ENCODE measurements at regions not wholly inside any gene's neighbourhood (a gene's known extent, or its start where the extent isn't known, plus 50 kb on each side); places are given as distances from the start of the nearest gene placed in this dataset.
A peak's percentile ranks its signal among the peaks of the same experiment; 100 is the strongest.
"Not testable (repeated sequence)": the region's sequence is repeated elsewhere in the genome, so short reads cannot be mapped to it uniquely, and the experiment has no call there.

DNA sequence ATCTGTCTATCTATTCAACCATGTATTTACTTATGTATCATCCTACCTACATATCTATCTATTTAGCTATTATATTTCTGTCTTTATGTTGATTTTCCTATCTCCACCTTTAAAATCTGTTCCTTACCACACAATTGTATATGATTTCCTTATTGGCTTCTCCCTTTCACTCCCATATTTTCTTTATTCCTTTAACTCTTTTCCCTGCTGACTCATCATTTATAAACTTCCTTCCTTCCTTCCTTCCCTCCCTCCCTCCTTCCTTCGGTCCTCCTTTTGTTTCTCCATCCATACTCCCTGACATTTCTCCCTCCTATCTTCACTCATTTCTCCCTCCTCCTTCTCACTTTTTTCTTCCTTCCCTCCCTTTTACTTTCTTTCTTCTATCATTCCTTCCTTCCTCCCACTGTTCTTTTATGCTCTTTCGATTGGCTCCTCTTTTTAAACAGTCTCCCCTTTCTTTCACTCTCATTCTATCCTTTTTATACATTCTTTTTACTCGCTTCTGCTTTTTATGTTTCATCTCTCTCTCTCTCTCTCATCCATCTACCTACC, 100.3 kb downstream of the RBMX2 start:
- in situ Hi-C loops (cut with MboI; ENCODE audit: low sequenced_read_pairs, unreplicated experiment): no loop called here
- no peak for DNase-seq (ENCODE audit: low spot score)
- TF ChIP-seq CTCF (IDR thresholded peaks at IDR 0.05; ENCODE audit: borderline replicate concordance, control extremely low read depth, extremely low read depth, insufficient read depth, missing control alignments): no peak

GRCh38 chrX:130504019-130504418, 102.2 kb downstream of the RBMX2 start:
- TF ChIP-seq CTCF (IDR thresholded peaks at IDR 0.05; ENCODE audit: borderline replicate concordance, control extremely low read depth, extremely low read depth, insufficient read depth, missing control alignments): no peak
- in situ Hi-C loops (cut with MboI; ENCODE audit: low sequenced_read_pairs, unreplicated experiment): no loop called here
- DNase-seq (ENCODE audit: low spot score): no peak

DNA sequence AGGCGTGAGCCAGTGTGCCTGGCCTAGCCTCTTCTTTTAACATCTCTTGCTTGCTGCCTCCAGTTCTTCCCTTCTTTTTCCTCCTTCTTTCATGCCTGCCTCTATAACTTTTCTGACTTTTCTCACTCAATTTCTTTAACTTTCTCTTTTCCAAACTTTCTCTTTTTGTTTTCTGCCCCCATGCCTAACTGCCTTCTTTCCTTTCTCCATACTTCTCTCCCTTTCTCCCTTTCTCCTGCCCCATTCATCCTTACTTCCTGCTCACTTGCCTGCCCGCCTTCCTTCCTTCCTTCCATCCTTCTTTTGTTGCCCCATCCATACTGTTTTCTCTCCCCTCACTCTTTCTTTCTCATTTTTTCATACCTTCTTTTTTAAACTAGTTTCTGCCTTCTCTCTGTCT, 105.2 kb downstream of the RBMX2 start:
- in situ Hi-C loops (cut with MboI; ENCODE audit: low sequenced_read_pairs, unreplicated experiment): no loop called here
- DNase-seq (ENCODE audit: low spot score): no peak
- TF ChIP-seq CTCF (IDR thresholded peaks at IDR 0.05; ENCODE audit: borderline replicate concordance, control extremely low read depth, extremely low read depth, insufficient read depth, missing control alignments): no peak

GRCh38 chrX:130512534-130512933, 110.7 kb downstream of the RBMX2 start:
- DNase-seq (ENCODE audit: low spot score); in situ Hi-C loops (cut with MboI; ENCODE audit: low sequenced_read_pairs, unreplicated experiment): not testable (repeated sequence)

DNA sequence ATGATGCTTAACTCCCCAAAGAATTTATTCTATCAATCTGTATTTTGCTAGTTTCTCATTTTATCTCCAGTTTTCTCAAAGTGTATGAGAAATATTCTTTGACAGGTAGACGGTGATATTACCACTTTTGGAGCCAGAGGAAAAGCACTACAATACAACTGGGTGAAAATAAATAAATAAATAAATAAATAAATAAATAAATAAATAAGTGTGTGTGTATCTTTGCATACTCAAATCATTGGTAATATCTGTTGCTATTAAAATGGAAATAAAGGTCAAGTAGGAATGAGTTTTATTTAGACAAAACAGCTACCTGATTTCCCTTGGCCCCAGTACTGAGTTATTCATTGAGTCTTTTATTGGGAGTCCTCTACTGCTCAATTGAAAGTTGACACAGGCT, 114.3 kb downstream of the RBMX2 start:
- TF ChIP-seq CTCF (IDR thresholded peaks at IDR 0.05; ENCODE audit: borderline replicate concordance, control extremely low read depth, extremely low read depth, insufficient read depth, missing control alignments): no peak
- DNase-seq (ENCODE audit: low spot score): no peak
- in situ Hi-C loops (cut with MboI; ENCODE audit: low sequenced_read_pairs, unreplicated experiment): no loop called here

GRCh38 chrX:130523460-130524394, 121.9 kb downstream of the RBMX2 start:
- in situ Hi-C loops (cut with MboI; ENCODE audit: low sequenced_read_pairs, unreplicated experiment): no loop called here
- TF ChIP-seq CTCF (IDR thresholded peaks at IDR 0.05; ENCODE audit: borderline replicate concordance, control extremely low read depth, extremely low read depth, insufficient read depth, missing control alignments): no peak
- peak; percentile 25 for DNase-seq (ENCODE audit: low spot score)
